Endothelial cell of umbilical vein (primary cell): ENCODE measurements at regions not wholly inside any gene's neighbourhood (a gene's known extent, or its start where the extent isn't known, plus 50 kb on each side); places are given as distances from the start of the nearest gene placed in this dataset.

Source experiments
- BruUV-seq: library from RNA; stranded (reverse); fragments of 400-500 nt; replicated peaks from 2 replicates; lab custom pipeline; 2021; lab: Mats Ljungman, UMichigan
- CTCF ChIA-PET: fragments of 300-600, 350-600 bp; sonication (Branson Sonifier 250); formaldehyde crosslinking; loops from one replicate; lab custom pipeline; 2021; ENCODE audit warnings: antibody characterized with exemption, inconsistent platforms; lab: Charles Lee
- POLR2A ChIA-PET: fragments of 300-600, 350-600 bp; sonication (Branson Sonifier 250); formaldehyde crosslinking; loops from one replicate; lab custom pipeline; 2021; ENCODE audit warnings: antibody characterized with exemption, inconsistent platforms; lab: Charles Lee
- DNase-seq: peaks from one replicate; pipeline ENCODE4 v3.0.0-alpha.2; 2011; ENCODE audit warnings: low read depth, low spot score
- FAIRE-seq: peaks from 2 replicates; lab custom pipeline; 2011; peaks lifted over from hg19 to GRCh38; lab: Jason Lieb, UNC
- H2AFZ ChIP-seq: 2 replicates; pipeline ENCODE4 v1.6.0; 2012; ENCODE audit warnings: low read depth, low read length, control low read depth, inconsistent platforms
- H3K27ac ChIP-seq: 2 replicates; pipeline ENCODE4 v1.5.1; 2011; ENCODE audit warnings: low read depth, mild to moderate bottlenecking, control low read depth, low read length, moderate library complexity; ENCODE audit not compliant: insufficient read depth
- H3K27me3 ChIP-seq, 2 experiments: 2 replicates each; pipeline versions ENCODE4 v1.6.0 to v1.6.1; 2011; ENCODE audit warnings: low read length in 2 of 2, mixed read lengths in 1 of 2; ENCODE audit not compliant: control insufficient read depth in 2 of 2, insufficient read depth in 2 of 2
- H3K36me3 ChIP-seq, 2 experiments: 2 replicates in 1 of 2; 3 replicates in 1 of 2; pipeline ENCODE4 v1.5.1; 2011; ENCODE audit warnings: low read length in 2 of 2, mild to moderate bottlenecking in 1 of 2, moderate library complexity in 1 of 2; ENCODE audit not compliant: control insufficient read depth in 2 of 2, insufficient read depth in 2 of 2; ENCODE audit errors: extremely low read depth in 1 of 2
- H3K4me1 ChIP-seq: 3 replicates; pipeline ENCODE4 v1.5.1; 2011; ENCODE audit warnings: mild to moderate bottlenecking, low read length; ENCODE audit not compliant: control insufficient read depth, insufficient read depth; ENCODE audit errors: extremely low read depth
- H3K4me2 ChIP-seq: 2 replicates; pipeline ENCODE4 v1.6.1; 2011; ENCODE audit warnings: low read length, control low read depth, mixed read lengths; ENCODE audit not compliant: insufficient read depth
- H3K4me3 ChIP-seq, 3 experiments: fragments of 200-600 bp in 1 of 3; sonication (generic), shearing (Covaris generic) in 1 of 3; replicated peaks in 1 of 3; 2 replicates each; pipeline ENCODE4 v1.5.1; 2011 to 2016; ENCODE audit warnings: control low read depth in 3 of 3, low read length in 3 of 3, mild to moderate bottlenecking in 2 of 3, inconsistent platforms in 1 of 3, low read depth in 1 of 3, moderate library complexity in 1 of 3; ENCODE audit not compliant: insufficient read depth in 1 of 3
- H3K79me2 ChIP-seq: 2 replicates; pipeline ENCODE4 v1.6.0; 2012; ENCODE audit warnings: low read length, inconsistent platforms; ENCODE audit not compliant: control insufficient read depth, insufficient read depth
- H3K9ac ChIP-seq: replicated peaks from 2 replicates; pipeline ENCODE3; 2011; ENCODE audit warnings: low read length, control low read depth; ENCODE audit not compliant: insufficient read depth; ENCODE audit errors: extremely low read depth
- H3K9me1 ChIP-seq: replicated peaks from 3 replicates; pipeline ENCODE4 v1.6.0; 2011; ENCODE audit warnings: mild to moderate bottlenecking, low read length; ENCODE audit not compliant: control insufficient read depth, insufficient read depth; ENCODE audit errors: extremely low read depth
- H3K9me3 ChIP-seq: replicated peaks from 2 replicates; pipeline ENCODE4 v1.5.1; 2012; ENCODE audit warnings: low read length, inconsistent platforms; ENCODE audit not compliant: control insufficient read depth, insufficient read depth
- H4K20me1 ChIP-seq: replicated peaks from 2 replicates; pipeline ENCODE3; 2011; ENCODE audit warnings: mild to moderate bottlenecking, low read length; ENCODE audit not compliant: control insufficient read depth, insufficient read depth; ENCODE audit errors: extremely low read depth
- CTCF ChIP-seq, 2 donors: IDR thresholded peaks; 1 replicate in 1 of 2; 2 replicates in 1 of 2; pipeline ENCODE4 v1.5.1; 2011; ENCODE audit warnings: low read length in 2 of 2, mild to moderate bottlenecking in 2 of 2, moderate library complexity in 2 of 2, control low read depth in 1 of 2, inconsistent platforms in 1 of 2, low read depth in 1 of 2; ENCODE audit not compliant: insufficient read depth in 1 of 2; ENCODE audit errors: extremely low read depth in 1 of 2
- EZH2 ChIP-seq: IDR thresholded peaks from 2 replicates; pipeline ENCODE4 v1.6.1; 2012; ENCODE audit warnings: borderline replicate concordance, low read depth, mild to moderate bottlenecking, moderate library complexity, low read length, inconsistent platforms; ENCODE audit not compliant: severe bottlenecking
- FOS ChIP-seq: IDR thresholded peaks from 2 replicates; pipeline ENCODE4 v1.6.1; 2011; ENCODE audit warnings: mild to moderate bottlenecking, low read length, moderate library complexity, borderline replicate concordance; ENCODE audit not compliant: insufficient read depth
- GATA2 ChIP-seq: IDR thresholded peaks from 2 replicates; pipeline ENCODE4 v1.7.0; 2011; ENCODE audit warnings: low read depth, mild to moderate bottlenecking, moderate library complexity, mixed read lengths, low read length; ENCODE audit not compliant: insufficient read length, insufficient read depth
- JUN ChIP-seq: IDR thresholded peaks from 2 replicates; pipeline ENCODE4 v1.6.1; 2011; ENCODE audit warnings: borderline replicate concordance, low read depth; ENCODE audit not compliant: insufficient read length, insufficient read depth
- MAX ChIP-seq: IDR thresholded peaks from 2 replicates; pipeline ENCODE4 v1.6.1; 2011; ENCODE audit not compliant: insufficient read depth, insufficient read length
- MYC ChIP-seq: IDR thresholded peaks from one replicate; pipeline ENCODE4 v1.6.1; 2011; ENCODE audit warnings: mild to moderate bottlenecking, low read depth, low read length
- POLR2A ChIP-seq: IDR thresholded peaks from 2 replicates; pipeline ENCODE4 v1.6.1; 2012; ENCODE audit warnings: low read depth, mild to moderate bottlenecking, control low read depth, low read length
- POLR2AphosphoS5 ChIP-seq: IDR thresholded peaks from 2 replicates; pipeline ENCODE4 v1.6.1; 2012; ENCODE audit warnings: low read depth, mild to moderate bottlenecking, control low read depth, low read length, moderate library complexity; ENCODE audit not compliant: insufficient read depth
- dilution Hi-C: fragments of 300-500 bp; cut with MboI; formaldehyde crosslinking; loops from one replicate; pipeline ENCODE4 v1.15.0; 2019; ENCODE audit warnings: low sequenced_read_pairs; ENCODE audit not compliant: extremely low pct_ligation_motif_present
- intact Hi-C: fragments of 100-400 bp; cut with micrococcal nuclease; formaldehyde crosslinking; loops from one replicate; pipeline ENCODE4 v1.10.0; 2022

GRCh38 chr20:24086121-24086520, 97.5 kb upstream of the GGTLC1 start:
- TF ChIP-seq GATA2 (no peak), MYC (no peak), JUN (no peak), FOS (no peak), POLR2A (no peak), MAX (no peak), POLR2AphosphoS5 (no peak), EZH2 (no peak), CTCF (IDR thresholded peaks at IDR 0.05; ENCODE audit: extremely low read depth in 1 of 2, insufficient read depth in 1 of 2, low read depth in 1 of 2, low read length in 2 of 2) (no peak)
- Histone ChIP-seq H3K9ac (no peak overlapping the region), H2AFZ (no peak overlapping the region), H3K79me2 (no peaks in the 10 kb centered on the region), H4K20me1 (no peaks in the 10 kb centered on the region), H3K9me3 (no peaks in the 10 kb centered on the region), H3K4me3 (no peak overlapping the region), H3K36me3 (no peaks in the 10 kb centered on the region), H3K27ac (no peak overlapping the region), H3K9me1 (no peaks in the 10 kb centered on the region), H3K4me2 (no peak overlapping the region), H3K4me1 (no peaks in the 10 kb centered on the region), H3K27me3 (peaks cover 0 to 7% of the 10 kb centered on the region in 2 experiments)
- dilution Hi-C loops (no loop called here), intact Hi-C loops (no loop called here)
- BruUV-seq = no TSS peak
- FAIRE-seq = no peak
- no peak for DNase-seq
- POLR2A ChIA-PET = no interaction called here
- CTCF ChIA-PET = no interaction called here
